ENCODE measurements at regions not wholly inside any gene's neighbourhood (a gene's known extent, or its start where the extent isn't known, plus 50 kb on each side); places are given as distances from the start of the nearest gene placed in this dataset.

- H3K4me3 Mint-ChIP-seq = no peak overlapping the region
- ATAC-seq (ENCODE audit: poor library complexity) = no peak
These were observed 1096.8 kb upstream of the PCDH20 start for GRCh38 chr13:62512194-62513141.

GRCh38 chr13:62510906-62511655 is 1095.4 kb upstream of the PCDH20 start:
- Histone ChIP-seq H3K4me3 (ENCODE audit: low read length) (no peak overlapping the region), H3K9me3 (ENCODE audit: control insufficient read depth in 1 of 2, insufficient read depth in 1 of 2, low read length in 2 of 2) (peaks cover 0 to 8% of the 10 kb centered on the region in 2 experiments), H3K27ac (ENCODE audit: low read depth in 1 of 2, low read length in 2 of 2) (no peak overlapping the region), H3K36me3 (ENCODE audit: insufficient read depth, low read length) (no peaks in the 10 kb centered on the region), H3K4me1 (ENCODE audit: insufficient read depth, low read length) (no peaks in the 10 kb centered on the region), H3K27me3 (ENCODE audit: control insufficient read depth in 1 of 2, insufficient read depth in 2 of 2, low read length in 2 of 2) (no peaks in the 10 kb centered on the region)
- intact Hi-C loops (cut with DNase I, micrococcal nuclease) = no loop called here
- Mint-ChIP-seq H3K27me3 (no peaks in the 10 kb centered on the region), H3K9me3 (no peaks in the 10 kb centered on the region), H3K4me1 (ENCODE audit: low read depth) (no peaks in the 10 kb centered on the region), H3K36me3 (ENCODE audit: low read depth) (no peaks in the 10 kb centered on the region), H3K27ac (no peak overlapping the region), H3K4me3 (no peak overlapping the region)
- CTCF ChIA-PET = no interaction called here
- POLR2A ChIA-PET = no interaction called here
- ATAC-seq (ENCODE audit: poor library complexity) = no peak
- TF ChIP-seq, protein P1, sequence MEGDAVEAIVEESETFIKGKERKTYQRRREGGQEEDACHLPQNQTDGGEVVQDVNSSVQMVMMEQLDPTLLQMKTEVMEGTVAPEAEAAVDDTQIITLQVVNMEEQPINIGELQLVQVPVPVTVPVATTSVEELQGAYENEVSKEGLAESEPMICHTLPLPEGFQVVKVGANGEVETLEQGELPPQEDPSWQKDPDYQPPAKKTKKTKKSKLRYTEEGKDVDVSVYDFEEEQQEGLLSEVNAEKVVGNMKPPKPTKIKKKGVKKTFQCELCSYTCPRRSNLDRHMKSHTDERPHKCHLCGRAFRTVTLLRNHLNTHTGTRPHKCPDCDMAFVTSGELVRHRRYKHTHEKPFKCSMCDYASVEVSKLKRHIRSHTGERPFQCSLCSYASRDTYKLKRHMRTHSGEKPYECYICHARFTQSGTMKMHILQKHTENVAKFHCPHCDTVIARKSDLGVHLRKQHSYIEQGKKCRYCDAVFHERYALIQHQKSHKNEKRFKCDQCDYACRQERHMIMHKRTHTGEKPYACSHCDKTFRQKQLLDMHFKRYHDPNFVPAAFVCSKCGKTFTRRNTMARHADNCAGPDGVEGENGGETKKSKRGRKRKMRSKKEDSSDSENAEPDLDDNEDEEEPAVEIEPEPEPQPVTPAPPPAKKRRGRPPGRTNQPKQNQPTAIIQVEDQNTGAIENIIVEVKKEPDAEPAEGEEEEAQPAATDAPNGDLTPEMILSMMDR (IDR thresholded peaks at IDR 0.05) = no peak
- DNase-seq = no peak

More at GRCh38 chr13:62512194-62513141, 1096.8 kb upstream of the PCDH20 start:
- Mint-ChIP-seq H3K9me3 (no peaks in the 10 kb centered on the region), H3K27ac (no peak overlapping the region), H3K27me3 (no peaks in the 10 kb centered on the region), H3K4me1 (ENCODE audit: low read depth) (no peaks in the 10 kb centered on the region), H3K36me3 (ENCODE audit: low read depth) (no peaks in the 10 kb centered on the region)
- intact Hi-C loops (cut with DNase I, micrococcal nuclease) = no loop called here
- Histone ChIP-seq H3K27me3 (ENCODE audit: control insufficient read depth in 1 of 2, insufficient read depth in 2 of 2, low read length in 2 of 2) (no peaks in the 10 kb centered on the region), H3K4me3 (ENCODE audit: low read length) (no peak overlapping the region), H3K27ac (ENCODE audit: low read depth in 1 of 2, low read length in 2 of 2) (no peak overlapping the region), H3K4me1 (ENCODE audit: insufficient read depth, low read length) (no peaks in the 10 kb centered on the region), H3K36me3 (ENCODE audit: insufficient read depth, low read length) (no peaks in the 10 kb centered on the region), H3K9me3 (ENCODE audit: control insufficient read depth in 1 of 2, insufficient read depth in 1 of 2, low read length in 2 of 2) (peaks cover 0 to 8% of the 10 kb centered on the region in 2 experiments)
- peak in 2 of 14 experiments; percentile 2 to 6 for DNase-seq
- TF ChIP-seq, protein P1 (IDR thresholded peaks at IDR 0.05) = no peak
- POLR2A ChIA-PET = no interaction called here
- CTCF ChIA-PET = no interaction called here

- Mint-ChIP-seq H3K4me3 (no peak overlapping the region), H3K36me3 (ENCODE audit: low read depth) (no peaks in the 10 kb centered on the region), H3K4me1 (ENCODE audit: low read depth) (no peaks in the 10 kb centered on the region), H3K27me3 (no peaks in the 10 kb centered on the region), H3K9me3 (no peaks in the 10 kb centered on the region), H3K27ac (no peak overlapping the region)
- Histone ChIP-seq H3K4me1 (ENCODE audit: insufficient read depth, low read length) (no peaks in the 10 kb centered on the region), H3K27ac (ENCODE audit: low read depth in 1 of 2, low read length in 2 of 2) (no peak overlapping the region), H3K4me3 (ENCODE audit: low read length) (no peak overlapping the region), H3K36me3 (ENCODE audit: insufficient read depth, low read length) (no peaks in the 10 kb centered on the region), H3K27me3 (ENCODE audit: control insufficient read depth in 1 of 2, insufficient read depth in 2 of 2, low read length in 2 of 2) (no peaks in the 10 kb centered on the region), H3K9me3 (ENCODE audit: control insufficient read depth in 1 of 2, insufficient read depth in 1 of 2, low read length in 2 of 2) (peaks cover 0 to 5% of the 10 kb centered on the region in 2 experiments)
- ChIA-PET POLR2A (no interaction called here), CTCF (no interaction called here)
- intact Hi-C loops (cut with DNase I, micrococcal nuclease) = no loop called here
- DNase-seq (no peak), ATAC-seq (ENCODE audit: poor library complexity) (no peak)
- TF ChIP-seq, protein P1 (IDR thresholded peaks at IDR 0.05) = no peak
These were observed 1086.9 kb upstream of the PCDH20 start for GRCh38 chr13:62502588-62502987.
